A549 (cell line): ENCODE measurements at regions not wholly inside any gene's neighbourhood (a gene's known extent, or its start where the extent isn't known, plus 50 kb on each side); places are given as distances from the start of the nearest gene placed in this dataset.
"Not testable (repeated sequence)": the region's sequence is repeated elsewhere in the genome, so short reads cannot be mapped to it uniquely, and the experiment has no call there.

Experiments used
- ATAC-seq, 2 experiments: fragments of 200-7000 bp in 1 of 2; fragments of >200 bp in 1 of 2; cut with Nextera tagmentation in 1 of 2; cut with Tn5 transposase in 1 of 2; 3 replicates each; pipeline versions ENCODE4 v1.8.0 to v1.9.1; 2018 to 2020; ENCODE audit warnings: mild to moderate bottlenecking in 1 of 2, moderate library complexity in 1 of 2
- CTCF ChIA-PET: fragments of 300-600 bp; sonication (Branson Sonifier 250); formaldehyde crosslinking; extraction: SDS; loops from one replicate; lab custom pipeline; 2021; ENCODE audit warnings: antibody characterized with exemption, inconsistent platforms; lab: Yijun Ruan, JAX
- POLR2A ChIA-PET: fragments of 350-600 bp; formaldehyde crosslinking; extraction: SDS; loops from one replicate; lab custom pipeline; 2021; ENCODE audit warnings: antibody characterized with exemption, inconsistent platforms; lab: Yijun Ruan, JAX
- DNase-seq, 2 experiments: peaks; one replicate each; pipeline versions ENCODE4 v3.0.0 to v3.0.0-alpha.2; 2011 to 2016; ENCODE audit warnings: low read depth in 1 of 2, low spot score in 1 of 2
- FAIRE-seq: peaks from 2 replicates; lab custom pipeline; 2011; peaks lifted over from hg19 to GRCh38; lab: Jason Lieb, UNC
- H3K27ac ChIP-seq, 2 experiments: fragments of >200 bp; sonication (Bioruptor Twin); formaldehyde crosslinking; 3 replicates each; pipeline ENCODE4 v1.5.1; 2016 to 2017
- H3K4me1 ChIP-seq: fragments of >200 bp; sonication (Bioruptor Twin); formaldehyde crosslinking; 3 replicates; pipeline ENCODE4 v1.6.1; 2016
- H3K4me2 ChIP-seq: fragments of >200 bp; sonication (Bioruptor Twin); formaldehyde crosslinking; 3 replicates; pipeline ENCODE4 v1.6.1; 2016
- H3K4me3 ChIP-seq: fragments of >200 bp; sonication (Bioruptor Twin); formaldehyde crosslinking; 3 replicates; pipeline ENCODE4 v1.5.1; 2016
- H3K9me3 ChIP-seq: fragments of >200 bp; sonication (Bioruptor Twin); formaldehyde crosslinking; 3 replicates; pipeline ENCODE4 v1.6.1; 2016
- EHMT2 ChIP-seq: fragments of 200-600 bp; sonication (generic); IDR thresholded peaks from 2 replicates; pipeline ENCODE4 v1.6.1; 2016; ENCODE audit warnings: antibody characterized with exemption, low read depth, mild to moderate bottlenecking, moderate library complexity
- EP300 ChIP-seq, 2 experiments: fragments of >200 bp; sonication (Bioruptor Twin); formaldehyde crosslinking; IDR thresholded peaks; 2 replicates in 1 of 2; 3 replicates in 1 of 2; pipeline ENCODE4 v1.6.1; 2016 to 2017
- HDAC2 ChIP-seq: fragments of 200-600 bp; sonication (generic); IDR thresholded peaks from 2 replicates; pipeline ENCODE4 v1.6.1; 2016
- HOXB5 ChIP-seq: fragments of 250-450 bp; sonication (Bioruptor Pico); IDR thresholded peaks from 2 replicates; pipeline ENCODE4 v1.5.0; 2020; ENCODE audit warnings: mild to moderate bottlenecking, moderate library complexity
- JUN ChIP-seq, 2 experiments: fragments of >200 bp; sonication (Bioruptor Twin); formaldehyde crosslinking; IDR thresholded peaks; 2 replicates in 1 of 2; 3 replicates in 1 of 2; pipeline ENCODE4 v1.6.1; 2016 to 2017
- KDM1A ChIP-seq: fragments of 200-600 bp; sonication (generic); IDR thresholded peaks from 2 replicates; pipeline ENCODE4 v1.6.1; 2016; ENCODE audit warnings: low read depth, mild to moderate bottlenecking
- KDM5A ChIP-seq: fragments of 200-600 bp; sonication (generic); IDR thresholded peaks from 2 replicates; pipeline ENCODE4 v1.6.1; 2016; ENCODE audit warnings: antibody characterized with exemption, mild to moderate bottlenecking
- MYC ChIP-seq: IDR thresholded peaks from 2 replicates; pipeline ENCODE4 v1.6.1; 2012; ENCODE audit warnings: mild to moderate bottlenecking, inconsistent platforms, low read length, improper control_type of control experiment, borderline replicate concordance
- NR3C1 ChIP-seq: fragments of >200 bp; sonication (Bioruptor Twin); formaldehyde crosslinking; IDR thresholded peaks from 3 replicates; pipeline ENCODE4 v1.6.1; 2017
- POLR2A ChIP-seq: IDR thresholded peaks from 2 replicates; pipeline ENCODE4 v1.6.1; 2012; ENCODE audit warnings: mild to moderate bottlenecking, low read length
- RFX5 ChIP-seq: fragments of 450-650 bp; IDR thresholded peaks from 2 replicates; pipeline ENCODE4 v1.7.1; 2014; ENCODE audit warnings: antibody characterized with exemption, mild to moderate bottlenecking, moderate library complexity
- TFCP2L1 ChIP-seq: fragments of 250-450 bp; sonication (Bioruptor Pico); IDR thresholded peaks from 2 replicates; pipeline ENCODE4 v1.5.0; 2021; ENCODE audit warnings: mild to moderate bottlenecking
- ZC3H11A ChIP-seq: fragments of 450-650 bp; IDR thresholded peaks from 2 replicates; pipeline ENCODE4 v1.6.1; 2014; ENCODE audit warnings: antibody characterized with exemption, mild to moderate bottlenecking
- ZNF302 ChIP-seq: fragments of 250-450 bp; sonication (Bioruptor Pico); IDR thresholded peaks from 2 replicates; pipeline ENCODE4 v1.9.0; 2021; ENCODE audit warnings: inconsistent platforms, mild to moderate bottlenecking, moderate library complexity
- WGBS: methylation state at CpG from one replicate; pipeline ENCODE4 v1.1.6; 2017; ENCODE audit errors: missing lambda C conversion rate; 5-methylcytosine and 5-hydroxymethylcytosine counted together
- TF ChIP-seq, protein P1 (sequence below): fragments of >200 bp; sonication (Bioruptor Twin); formaldehyde crosslinking; IDR thresholded peaks from 2 replicates; pipeline ENCODE4 v1.6.1; 2016
- TF ChIP-seq, protein P2 (sequence below): fragments of 150-350 bp; IDR thresholded peaks from 2 replicates; pipeline ENCODE4 v1.6.1; 2014; ENCODE audit warnings: low read depth, mild to moderate bottlenecking, low read length
- TF ChIP-seq, protein P3 (sequence below): IDR thresholded peaks from 2 replicates; pipeline ENCODE4 v1.6.1; 2012

DNA sequence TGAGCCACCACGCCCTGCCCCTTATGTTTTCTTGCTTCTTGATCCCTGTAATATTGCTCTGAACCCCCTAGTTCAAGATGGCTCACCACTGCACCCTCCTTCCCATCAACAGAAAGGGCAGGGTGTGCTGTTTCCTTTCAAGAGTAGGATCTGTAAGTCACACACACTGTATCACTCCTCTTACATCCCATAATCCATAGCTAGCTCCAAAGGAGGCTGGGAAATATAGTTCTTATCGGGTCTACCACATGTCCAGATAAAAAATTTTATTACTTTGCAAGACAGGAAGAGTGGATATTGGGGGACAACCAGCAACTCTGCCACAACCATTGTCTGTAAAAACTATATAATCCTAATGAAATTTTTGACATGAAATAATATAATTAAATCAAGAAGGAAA, 79.6 kb downstream of the C9orf50 start:
- POLR2A ChIA-PET: no interaction called here
- ATAC-seq: no peak

DNA sequence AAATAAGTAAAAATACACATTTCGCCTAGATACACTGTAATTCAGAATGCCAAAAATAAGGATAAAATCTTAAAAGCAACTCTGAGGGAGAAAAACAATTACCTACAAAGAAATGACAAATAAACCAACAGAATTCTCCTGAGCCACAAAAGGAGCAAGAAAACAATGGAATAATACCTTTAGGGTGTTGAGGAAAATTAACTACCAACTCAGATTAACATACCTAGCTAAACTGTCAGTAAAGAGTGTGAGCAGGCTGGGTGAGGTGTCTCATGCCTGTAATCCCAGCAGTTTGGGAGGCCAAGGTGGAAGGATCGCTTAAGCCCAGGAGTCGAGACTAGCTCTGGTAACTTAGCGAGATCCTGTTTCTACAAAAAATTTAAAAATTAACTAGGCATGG, 81.5 kb downstream of the C9orf50 start:
- FAIRE-seq (no peak), DNase-seq (no peak), ATAC-seq (no peak)
- Histone ChIP-seq H3K4me2 (no peak overlapping the region), H3K4me1 (peaks cover 5% of the 10 kb centered on the region; the same call in 1 of the 3 replicates), H3K4me3 (no peak overlapping the region), H3K9me3 (peaks cover 31% of the 10 kb centered on the region), H3K27ac (no peak overlapping the region)
- WGBS: 93% methylated on average over 4 of the region's 4 CpGs
- ChIA-PET POLR2A (interaction anchor here (0.6 to 1.5 kb wide), 2 partner anchors 28 to 35 kb away, joined by 4 to 6 read pairs; no protein-coding TSS in a partner anchor), CTCF (interaction anchor here (0.8 to 2.0 kb wide), 4 partner anchors 14 to 400 kb away, joined by 3 to 8 read pairs (median 4); no protein-coding TSS in a partner anchor)
- no peak for TF ChIP-seq HOXB5 (CRISPR knock-in tag)
- TF ChIP-seq HDAC2: no peak
- no peak for TF ChIP-seq KDM1A
- TF ChIP-seq, protein P1, sequence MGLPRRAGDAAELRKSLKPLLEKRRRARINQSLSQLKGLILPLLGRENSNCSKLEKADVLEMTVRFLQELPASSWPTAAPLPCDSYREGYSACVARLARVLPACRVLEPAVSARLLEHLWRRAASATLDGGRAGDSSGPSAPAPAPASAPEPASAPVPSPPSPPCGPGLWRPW: no peak
- no peak for TF ChIP-seq EHMT2
- no peak for TF ChIP-seq MYC
- TF ChIP-seq TFCP2L1: no peak
- TF ChIP-seq EP300 (IDR thresholded peaks at IDR 0.05): no peak
- no peak for TF ChIP-seq JUN (IDR thresholded peaks at IDR 0.05)
- TF ChIP-seq, protein P2, sequence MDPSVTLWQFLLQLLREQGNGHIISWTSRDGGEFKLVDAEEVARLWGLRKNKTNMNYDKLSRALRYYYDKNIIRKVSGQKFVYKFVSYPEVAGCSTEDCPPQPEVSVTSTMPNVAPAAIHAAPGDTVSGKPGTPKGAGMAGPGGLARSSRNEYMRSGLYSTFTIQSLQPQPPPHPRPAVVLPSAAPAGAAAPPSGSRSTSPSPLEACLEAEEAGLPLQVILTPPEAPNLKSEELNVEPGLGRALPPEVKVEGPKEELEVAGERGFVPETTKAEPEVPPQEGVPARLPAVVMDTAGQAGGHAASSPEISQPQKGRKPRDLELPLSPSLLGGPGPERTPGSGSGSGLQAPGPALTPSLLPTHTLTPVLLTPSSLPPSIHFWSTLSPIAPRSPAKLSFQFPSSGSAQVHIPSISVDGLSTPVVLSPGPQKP: no peak

More for the DNA sequence above, 79.6 kb downstream of the C9orf50 start:
- H3K27ac ChIP-seq: no peak overlapping the region
- H3K4me3 ChIP-seq: no peak overlapping the region
- peaks cover 31% of the 10 kb centered on the region for H3K9me3 ChIP-seq
- 93% methylated on average over 2 of the region's 2 CpGs for WGBS
- CTCF ChIA-PET: interaction anchor here (0.7 to 1.3 kb wide), 3 partner anchors 70 to 367 kb away, joined by 3 read pairs; no protein-coding TSS in a partner anchor
- H3K4me1 ChIP-seq: peaks cover 8% of the 10 kb centered on the region; the same call in 1 of the 3 replicates
- DNase-seq (no peak), FAIRE-seq (no peak)
- H3K4me2 ChIP-seq: no peak overlapping the region
- TF ChIP-seq HOXB5 (CRISPR knock-in tag) (no peak), RFX5 (no peak)
- TF ChIP-seq, protein P3, sequence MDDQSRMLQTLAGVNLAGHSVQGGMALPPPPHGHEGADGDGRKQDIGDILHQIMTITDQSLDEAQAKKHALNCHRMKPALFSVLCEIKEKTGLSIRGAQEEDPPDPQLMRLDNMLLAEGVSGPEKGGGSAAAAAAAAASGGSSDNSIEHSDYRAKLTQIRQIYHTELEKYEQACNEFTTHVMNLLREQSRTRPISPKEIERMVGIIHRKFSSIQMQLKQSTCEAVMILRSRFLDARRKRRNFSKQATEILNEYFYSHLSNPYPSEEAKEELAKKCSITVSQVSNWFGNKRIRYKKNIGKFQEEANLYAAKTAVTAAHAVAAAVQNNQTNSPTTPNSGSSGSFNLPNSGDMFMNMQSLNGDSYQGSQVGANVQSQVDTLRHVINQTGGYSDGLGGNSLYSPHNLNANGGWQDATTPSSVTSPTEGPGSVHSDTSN: no peak

DNA sequence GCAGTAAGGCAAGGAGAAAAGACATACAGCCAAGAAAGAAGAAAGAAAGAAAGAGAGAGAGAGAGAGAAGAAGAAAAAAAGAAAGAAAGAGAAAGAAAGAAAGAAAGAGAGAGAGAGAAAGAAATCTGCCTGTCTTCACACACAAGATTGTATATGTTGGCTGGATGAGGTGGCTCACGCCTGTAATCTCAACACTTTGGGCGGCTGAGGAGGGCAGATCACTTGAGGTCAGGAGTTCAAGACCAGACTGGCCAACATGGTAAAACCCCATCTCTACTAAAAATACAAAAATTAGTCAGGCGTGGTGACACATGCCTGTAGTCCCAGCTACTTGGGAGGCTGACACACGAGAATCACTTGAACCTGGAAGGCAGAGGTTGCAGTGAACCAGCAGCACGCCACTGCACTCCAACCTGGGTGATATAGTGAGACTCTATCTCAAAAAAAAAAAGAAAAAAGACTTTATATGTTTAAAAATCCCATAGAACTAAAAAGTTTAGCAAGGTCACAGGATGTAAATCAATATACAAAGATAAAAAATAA, 89.0 kb downstream of the C9orf50 start:
- DNase-seq, CTCF ChIA-PET, H3K4me2 ChIP-seq, H3K27ac ChIP-seq, FAIRE-seq, ATAC-seq, H3K4me1 ChIP-seq, H3K4me3 ChIP-seq: not testable (repeated sequence)
- peaks cover 28% of the 10 kb centered on the region for H3K9me3 ChIP-seq
- 58% methylated on average over 5 of the region's 5 CpGs for WGBS
- POLR2A ChIA-PET: interaction anchor here (0.7 kb wide), 1 partner anchor 21 kb away, joined by 3 read pairs; no protein-coding TSS in a partner anchor

DNA sequence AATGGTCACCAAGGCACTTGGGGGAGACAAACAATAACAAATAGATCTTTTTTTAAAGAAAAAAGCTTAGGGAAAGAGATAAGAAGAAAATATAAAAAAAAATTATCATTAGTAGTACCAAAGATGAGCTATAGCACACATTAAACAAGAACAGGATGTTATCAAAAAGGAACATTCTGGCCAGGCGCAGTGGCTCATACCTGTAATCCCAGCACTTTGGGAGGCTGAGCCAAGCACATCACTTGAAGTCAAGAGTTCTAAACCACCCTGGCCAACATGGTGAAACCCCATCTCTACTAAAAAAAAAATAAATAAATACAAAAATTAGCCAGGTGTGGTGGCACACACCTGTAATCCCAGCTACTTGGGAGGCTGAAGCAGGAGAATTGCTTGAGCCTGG, 92.9 kb downstream of the C9orf50 start:
- CTCF ChIA-PET, DNase-seq, H3K4me3 ChIP-seq, H3K4me1 ChIP-seq, H3K4me2 ChIP-seq, H3K27ac ChIP-seq, ATAC-seq, FAIRE-seq: not testable (repeated sequence)
- peaks cover 47% of the 10 kb centered on the region for H3K9me3 ChIP-seq
- 95% methylated on average over 1 of the region's 1 CpG for WGBS
- POLR2A ChIA-PET: interaction anchor here (0.7 kb wide), 1 partner anchor 21 kb away, joined by 3 read pairs; no protein-coding TSS in a partner anchor

DNA sequence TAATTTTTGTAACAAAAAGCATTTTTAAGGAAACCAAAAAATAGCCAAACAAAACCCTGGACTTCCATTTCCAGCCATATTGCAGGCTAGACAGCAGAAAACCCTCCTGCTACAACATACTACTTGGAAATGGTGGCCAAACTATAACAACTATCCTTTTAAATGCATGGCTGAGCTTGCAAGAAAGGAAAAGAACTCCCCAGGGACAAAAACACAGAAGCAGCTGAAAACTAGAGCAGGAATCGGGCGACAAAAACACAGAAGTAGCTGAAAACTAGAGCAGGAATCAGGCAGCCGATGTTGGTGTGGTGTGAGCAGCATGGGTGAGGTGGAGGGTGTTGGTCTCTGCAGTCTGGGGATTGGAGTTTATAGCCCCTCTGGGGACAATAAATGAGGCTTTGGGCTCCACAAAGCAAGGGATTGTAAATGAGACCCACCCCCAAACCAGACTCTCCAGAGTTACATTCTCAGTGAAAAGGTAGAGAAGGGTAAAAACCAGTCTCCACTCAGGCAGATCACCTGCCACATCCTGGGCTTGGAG, 95.2 kb downstream of the C9orf50 start:
- ChIA-PET CTCF (no interaction called here), POLR2A (no interaction called here)
- H3K4me3 ChIP-seq: no peak overlapping the region
- no peak for ATAC-seq
- peaks cover 30% of the 10 kb centered on the region for H3K9me3 ChIP-seq
- H3K27ac ChIP-seq: no peak overlapping the region
- no peak overlapping the region for H3K4me2 ChIP-seq
- TF ChIP-seq HOXB5 (CRISPR knock-in tag): no peak
- TF ChIP-seq, protein P2: no peak
- TF ChIP-seq NR3C1: no peak
- TF ChIP-seq KDM5A: no peak
- TF ChIP-seq TFCP2L1: no peak
- TF ChIP-seq ZC3H11A: no peak
- TF ChIP-seq POLR2A: no peak
- TF ChIP-seq ZNF302: no peak
- WGBS: 92% methylated on average over 3 of the region's 3 CpGs
- DNase-seq: no peak
- H3K4me1 ChIP-seq: no peaks in the 10 kb centered on the region
- no peak for FAIRE-seq
